ENCODE measurements at regions not wholly inside any gene's neighbourhood (a gene's known extent, or its start where the extent isn't known, plus 50 kb on each side); places are given as distances from the start of the nearest gene placed in this dataset.

GRCh38 chr14:99028041-99028440, 244.0 kb downstream of the BCL11B start:
- TF ChIP-seq, protein P1, sequence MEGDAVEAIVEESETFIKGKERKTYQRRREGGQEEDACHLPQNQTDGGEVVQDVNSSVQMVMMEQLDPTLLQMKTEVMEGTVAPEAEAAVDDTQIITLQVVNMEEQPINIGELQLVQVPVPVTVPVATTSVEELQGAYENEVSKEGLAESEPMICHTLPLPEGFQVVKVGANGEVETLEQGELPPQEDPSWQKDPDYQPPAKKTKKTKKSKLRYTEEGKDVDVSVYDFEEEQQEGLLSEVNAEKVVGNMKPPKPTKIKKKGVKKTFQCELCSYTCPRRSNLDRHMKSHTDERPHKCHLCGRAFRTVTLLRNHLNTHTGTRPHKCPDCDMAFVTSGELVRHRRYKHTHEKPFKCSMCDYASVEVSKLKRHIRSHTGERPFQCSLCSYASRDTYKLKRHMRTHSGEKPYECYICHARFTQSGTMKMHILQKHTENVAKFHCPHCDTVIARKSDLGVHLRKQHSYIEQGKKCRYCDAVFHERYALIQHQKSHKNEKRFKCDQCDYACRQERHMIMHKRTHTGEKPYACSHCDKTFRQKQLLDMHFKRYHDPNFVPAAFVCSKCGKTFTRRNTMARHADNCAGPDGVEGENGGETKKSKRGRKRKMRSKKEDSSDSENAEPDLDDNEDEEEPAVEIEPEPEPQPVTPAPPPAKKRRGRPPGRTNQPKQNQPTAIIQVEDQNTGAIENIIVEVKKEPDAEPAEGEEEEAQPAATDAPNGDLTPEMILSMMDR (conservative IDR thresholded peaks at IDR 0.05; ENCODE audit: control insufficient read depth, insufficient read depth, low read depth, low read length) = no peak
- DNase-seq (ENCODE audit: low read depth) = no peak
- no peak overlapping the region for H3K4me3 ChIP-seq (ENCODE audit: control insufficient read depth, low read depth, low read length)

DNA sequence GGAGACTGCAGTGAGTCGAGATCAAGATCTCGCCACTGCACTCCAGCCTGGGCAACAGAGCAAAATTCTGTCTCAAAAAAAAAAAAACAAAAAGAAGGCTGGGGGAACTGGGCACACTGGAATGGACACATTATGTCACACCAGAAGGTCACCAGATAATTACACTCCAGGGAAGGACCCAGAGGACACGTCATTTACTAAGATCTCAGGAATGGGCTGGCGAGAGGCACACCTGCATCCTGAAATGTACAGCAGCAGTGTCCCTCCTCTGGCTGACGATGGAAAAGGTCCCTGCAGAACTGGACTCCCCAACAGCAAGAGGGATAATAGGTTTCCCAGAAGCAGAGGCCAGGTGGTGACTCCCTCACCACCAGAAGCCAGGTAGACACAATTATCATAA, 243.5 kb downstream of the BCL11B start:
- DNase-seq (ENCODE audit: low read depth) = no peak
- TF ChIP-seq, protein P1 (conservative IDR thresholded peaks at IDR 0.05; ENCODE audit: control insufficient read depth, insufficient read depth, low read depth, low read length) = no peak
- H3K4me3 ChIP-seq (ENCODE audit: control insufficient read depth, low read depth, low read length) = no peak overlapping the region

DNA sequence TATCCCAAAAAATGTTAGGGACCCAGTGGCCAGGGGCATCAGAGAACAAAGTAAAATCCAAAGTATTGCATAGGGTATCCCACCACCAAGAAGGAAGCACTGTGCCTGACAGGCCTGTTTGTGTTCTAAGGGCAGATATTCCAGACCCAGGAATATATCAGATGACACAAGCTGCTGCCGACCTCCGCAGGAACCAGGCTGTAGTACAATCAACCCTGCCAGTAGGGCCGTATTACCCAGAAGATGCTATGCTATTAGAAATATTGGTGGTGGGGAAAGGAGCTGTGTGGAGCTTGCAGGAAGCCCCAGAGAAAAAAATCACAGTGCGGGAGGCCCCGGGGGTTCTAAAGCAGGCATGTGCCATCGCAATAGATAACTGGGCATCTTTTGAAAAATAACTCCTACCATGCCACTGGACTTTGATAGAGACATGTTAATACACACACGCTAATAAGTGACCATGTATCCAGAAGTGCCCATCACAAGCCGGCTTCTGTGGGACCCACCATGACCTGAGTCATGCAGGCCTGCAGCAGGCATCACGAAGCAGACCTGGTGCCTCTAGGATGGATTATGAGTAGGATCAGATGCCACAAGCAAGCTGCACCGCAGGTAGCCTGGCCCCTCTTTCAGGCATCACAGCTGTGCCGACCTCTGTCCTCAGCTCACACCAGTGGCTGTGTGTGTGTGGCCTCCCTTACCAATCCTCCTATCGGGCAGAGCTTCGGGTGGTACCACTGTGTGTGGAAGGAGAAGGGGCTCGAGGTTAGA, 242.7 kb downstream of the BCL11B start:
- DNase-seq (ENCODE audit: low read depth) = no peak
- TF ChIP-seq, protein P1 (conservative IDR thresholded peaks at IDR 0.05; ENCODE audit: control insufficient read depth, insufficient read depth, low read depth, low read length) = no peak
- no peak overlapping the region for H3K4me3 ChIP-seq (ENCODE audit: control insufficient read depth, low read depth, low read length)

GRCh38 chr14:99029916-99030305, 242.1 kb downstream of the BCL11B start:
- no peak overlapping the region for H3K4me3 ChIP-seq (ENCODE audit: control insufficient read depth, low read depth, low read length)
- no peak for DNase-seq (ENCODE audit: low read depth)
- TF ChIP-seq, protein P1 (conservative IDR thresholded peaks at IDR 0.05; ENCODE audit: control insufficient read depth, insufficient read depth, low read depth, low read length) = no peak

DNA sequence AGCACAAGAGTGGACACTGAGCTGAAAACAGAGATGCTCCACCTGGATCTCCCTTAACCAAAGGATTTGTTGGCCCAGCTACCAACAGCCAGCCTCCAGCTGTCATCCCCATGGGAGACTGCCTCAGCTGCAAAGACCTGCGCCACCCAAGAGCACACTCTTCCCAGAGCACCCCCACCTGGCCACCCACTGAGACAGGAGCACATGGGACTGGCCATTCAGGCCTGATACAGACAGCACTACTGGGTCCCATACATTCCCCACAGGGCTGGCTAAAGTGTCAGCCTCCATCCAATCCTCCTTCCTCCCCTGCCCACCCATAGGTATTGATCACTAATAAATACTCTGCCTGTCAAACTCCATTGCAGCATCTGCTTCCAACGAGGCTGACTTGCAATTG, 241.5 kb downstream of the BCL11B start:
- TF ChIP-seq, protein P1 (conservative IDR thresholded peaks at IDR 0.05; ENCODE audit: control insufficient read depth, insufficient read depth, low read depth, low read length) = no peak
- no peak for DNase-seq (ENCODE audit: low read depth)
- no peak overlapping the region for H3K4me3 ChIP-seq (ENCODE audit: control insufficient read depth, low read depth, low read length)

GRCh38 chr14:99032759-99033158, 239.2 kb downstream of the BCL11B start:
- DNase-seq (ENCODE audit: low read depth) = no peak
- no peak overlapping the region for H3K4me3 ChIP-seq (ENCODE audit: control insufficient read depth, low read depth, low read length)
- TF ChIP-seq, protein P1 (conservative IDR thresholded peaks at IDR 0.05; ENCODE audit: control insufficient read depth, insufficient read depth, low read depth, low read length) = no peak

All from fibroblast of mammary gland (primary cell).